ENCODE measurements at regions not wholly inside any gene's neighbourhood (a gene's known extent, or its start where the extent isn't known, plus 50 kb on each side); places are given as distances from the start of the nearest gene placed in this dataset.

GRCh38 chr5:124651663-124652513 is 94.6 kb downstream of the ZNF608 start:
- no peaks in the 10 kb centered on the region for H3K9me3 ChIP-seq (ENCODE audit: control extremely low read depth in 1 of 5, control insufficient read depth in 4 of 5, insufficient read depth in 2 of 5, low read depth in 1 of 5, low read length in 4 of 5)
- 0% methylated on average over 50 of the region's 54 CpGs for WGBS (ENCODE audit: insufficient coverage)
- peak overlapping the region; percentile 9 to 77 (median 67) for H3K4me3 ChIP-seq (ENCODE audit: control insufficient read depth in 1 of 7, extremely low read depth in 1 of 7, insufficient read depth in 4 of 7, low read depth in 2 of 7, low read length in 6 of 7)
- H3K27ac ChIP-seq (ENCODE audit: insufficient read depth in 1 of 2, low read depth in 1 of 2, low read length in 2 of 2, poor library complexity in 1 of 2, severe bottlenecking in 2 of 2), result peak overlapping the region in 1 of 2 experiments; percentile 40
- DNase-seq, result peak; percentile 95 to 99 (median 99)
- peaks cover 0 to 16% (median 8%) of the 10 kb centered on the region in 4 experiments for H3K36me3 ChIP-seq (ENCODE audit: control insufficient read depth in 4 of 4, insufficient read depth in 4 of 4, low read length in 3 of 4)
- CTCF ChIA-PET, result interaction anchor here (1.6 kb wide), 1 partner anchor 17 kb away, joined by 4 read pairs; no protein-coding TSS in a partner anchor
- peaks cover 45 to 70% (median 58%) of the 10 kb centered on the region in 4 experiments for H3K4me1 ChIP-seq (ENCODE audit: control extremely low read depth in 1 of 4, control insufficient read depth in 4 of 4, insufficient read depth in 4 of 4, low read length in 3 of 4)
- POLR2A ChIA-PET, result interaction anchor here (0.6 kb wide), 1 partner anchor 104 kb away, joined by 3 read pairs; no protein-coding TSS in a partner anchor
- H3K27me3 ChIP-seq (replicated peaks in 2 of 5; ENCODE audit: control insufficient read depth in 4 of 5, insufficient read depth in 5 of 5, low read length in 4 of 5), result peaks cover 0 to 14% (median 6%) of the 10 kb centered on the region in 5 experiments

GRCh38 chr5:124650951-124651662 is 95.3 kb downstream of the ZNF608 start:
- Histone ChIP-seq H3K36me3 (ENCODE audit: control insufficient read depth in 4 of 4, insufficient read depth in 4 of 4, low read length in 3 of 4) (peaks cover 0 to 20% (median 9%) of the 10 kb centered on the region in 4 experiments), H3K4me3 (ENCODE audit: control insufficient read depth in 1 of 7, extremely low read depth in 1 of 7, insufficient read depth in 4 of 7, low read depth in 2 of 7, low read length in 6 of 7) (peak overlapping the region; percentile 9 to 77 (median 67)), H3K27me3 (replicated peaks in 2 of 5; ENCODE audit: control insufficient read depth in 4 of 5, insufficient read depth in 5 of 5, low read length in 4 of 5) (peaks cover 3 to 21% (median 9%) of the 10 kb centered on the region in 5 experiments), H3K4me1 (ENCODE audit: control extremely low read depth in 1 of 4, control insufficient read depth in 4 of 4, insufficient read depth in 4 of 4, low read length in 3 of 4) (peaks cover 38 to 66% (median 56%) of the 10 kb centered on the region in 4 experiments), H3K9me3 (ENCODE audit: control extremely low read depth in 1 of 5, control insufficient read depth in 4 of 5, insufficient read depth in 2 of 5, low read depth in 1 of 5, low read length in 4 of 5) (no peaks in the 10 kb centered on the region), H3K27ac (ENCODE audit: insufficient read depth in 1 of 2, low read depth in 1 of 2, low read length in 2 of 2, poor library complexity in 1 of 2, severe bottlenecking in 2 of 2) (no peak overlapping the region)
- no CpG with 5 or more reads among the region's 3 CpGs for WGBS (ENCODE audit: insufficient coverage)
- peak in 1 of 3 donors; percentile 57 for DNase-seq
- CTCF ChIA-PET, result interaction anchor here (1.6 kb wide), 1 partner anchor 18 kb away, joined by 4 read pairs; no protein-coding TSS in a partner anchor
- POLR2A ChIA-PET, result no interaction called here

GRCh38 chr5:124650147-124650561 is 96.3 kb downstream of the ZNF608 start:
- Histone ChIP-seq H3K9me3 (ENCODE audit: control extremely low read depth in 1 of 5, control insufficient read depth in 4 of 5, insufficient read depth in 2 of 5, low read depth in 1 of 5, low read length in 4 of 5) (no peaks in the 10 kb centered on the region), H3K36me3 (ENCODE audit: control insufficient read depth in 4 of 4, insufficient read depth in 4 of 4, low read length in 3 of 4) (peaks cover 0 to 20% (median 9%) of the 10 kb centered on the region in 4 experiments), H3K27ac (ENCODE audit: insufficient read depth in 1 of 2, low read depth in 1 of 2, low read length in 2 of 2, poor library complexity in 1 of 2, severe bottlenecking in 2 of 2) (peak overlapping the region in 1 of 2 experiments; percentile 6), H3K4me1 (ENCODE audit: control extremely low read depth in 1 of 4, control insufficient read depth in 4 of 4, insufficient read depth in 4 of 4, low read length in 3 of 4) (peaks cover 30 to 60% (median 49%) of the 10 kb centered on the region in 4 experiments), H3K4me3 (ENCODE audit: control insufficient read depth in 1 of 7, extremely low read depth in 1 of 7, insufficient read depth in 4 of 7, low read depth in 2 of 7, low read length in 6 of 7) (peak overlapping the region in 6 of 7 experiments; percentile 36 to 71 (median 52)), H3K27me3 (replicated peaks in 2 of 5; ENCODE audit: control insufficient read depth in 4 of 5, insufficient read depth in 5 of 5, low read length in 4 of 5) (peaks cover 3 to 24% (median 9%) of the 10 kb centered on the region in 5 experiments)
- CTCF ChIA-PET, result interaction anchor here (1.6 kb wide), 1 partner anchor 19 kb away, joined by 4 read pairs; no protein-coding TSS in a partner anchor
- DNase-seq, result no peak
- 0% methylated on average over 2 of the region's 4 CpGs for WGBS (ENCODE audit: insufficient coverage)
- POLR2A ChIA-PET, result interaction anchor here (0.5 to 1.0 kb wide), 2 partner anchors 23 to 98 kb away, joined by 3 read pairs; no protein-coding TSS in a partner anchor

GRCh38 chr5:124649491-124650146 is 96.8 kb downstream of the ZNF608 start:
- POLR2A ChIA-PET, result interaction anchor here (0.5 to 1.0 kb wide), 2 partner anchors 24 to 99 kb away, joined by 3 read pairs; no protein-coding TSS in a partner anchor
- DNase-seq, result peak; percentile 96 to 99 (median 99)
- Histone ChIP-seq H3K27me3 (replicated peaks in 2 of 5; ENCODE audit: control insufficient read depth in 4 of 5, insufficient read depth in 5 of 5, low read length in 4 of 5) (peaks cover 3 to 24% (median 9%) of the 10 kb centered on the region in 5 experiments), H3K4me3 (ENCODE audit: control insufficient read depth in 1 of 7, extremely low read depth in 1 of 7, insufficient read depth in 4 of 7, low read depth in 2 of 7, low read length in 6 of 7) (peak overlapping the region in 6 of 7 experiments; percentile 36 to 71 (median 52)), H3K27ac (ENCODE audit: insufficient read depth in 1 of 2, low read depth in 1 of 2, low read length in 2 of 2, poor library complexity in 1 of 2, severe bottlenecking in 2 of 2) (peak overlapping the region in 1 of 2 experiments; percentile 6), H3K4me1 (ENCODE audit: control extremely low read depth in 1 of 4, control insufficient read depth in 4 of 4, insufficient read depth in 4 of 4, low read length in 3 of 4) (peaks cover 30 to 60% (median 48%) of the 10 kb centered on the region in 4 experiments), H3K36me3 (ENCODE audit: control insufficient read depth in 4 of 4, insufficient read depth in 4 of 4, low read length in 3 of 4) (peaks cover 0 to 20% (median 9%) of the 10 kb centered on the region in 4 experiments), H3K9me3 (ENCODE audit: control extremely low read depth in 1 of 5, control insufficient read depth in 4 of 5, insufficient read depth in 2 of 5, low read depth in 1 of 5, low read length in 4 of 5) (no peaks in the 10 kb centered on the region)
- CTCF ChIA-PET, result interaction anchor here (2.1 kb wide), 1 partner anchor 14 kb away, joined by 9 read pairs; no protein-coding TSS in a partner anchor
- 0% methylated on average over 2 of the region's 11 CpGs for WGBS (ENCODE audit: insufficient coverage)

- peaks cover 0 to 24% (median 10%) of the 10 kb centered on the region in 4 experiments for H3K36me3 ChIP-seq (ENCODE audit: control insufficient read depth in 4 of 4, insufficient read depth in 4 of 4, low read length in 3 of 4)
- ChIA-PET CTCF (interaction anchor here (2.1 kb wide), 1 partner anchor 13 kb away, joined by 9 read pairs; no protein-coding TSS in a partner anchor), POLR2A (interaction anchor here (1.0 kb wide), 1 partner anchor 99 kb away, joined by 3 read pairs; no protein-coding TSS in a partner anchor)
- peaks cover 30 to 55% (median 48%) of the 10 kb centered on the region in 4 experiments for H3K4me1 ChIP-seq (ENCODE audit: control extremely low read depth in 1 of 4, control insufficient read depth in 4 of 4, insufficient read depth in 4 of 4, low read length in 3 of 4)
- H3K27ac ChIP-seq (ENCODE audit: insufficient read depth in 1 of 2, low read depth in 1 of 2, low read length in 2 of 2, poor library complexity in 1 of 2, severe bottlenecking in 2 of 2), result no peak overlapping the region
- peak in 1 of 3 donors; percentile 12 for DNase-seq
- WGBS (ENCODE audit: insufficient coverage), result 100% methylated on average over 3 of the region's 9 CpGs
- H3K4me3 ChIP-seq (ENCODE audit: control insufficient read depth in 1 of 7, extremely low read depth in 1 of 7, insufficient read depth in 4 of 7, low read depth in 2 of 7, low read length in 6 of 7), result peak overlapping the region in 1 of 7 experiments; percentile 41
- peaks cover 3 to 24% (median 9%) of the 10 kb centered on the region in 5 experiments for H3K27me3 ChIP-seq (replicated peaks in 2 of 5; ENCODE audit: control insufficient read depth in 4 of 5, insufficient read depth in 5 of 5, low read length in 4 of 5)
- H3K9me3 ChIP-seq (ENCODE audit: control extremely low read depth in 1 of 5, control insufficient read depth in 4 of 5, insufficient read depth in 2 of 5, low read depth in 1 of 5, low read length in 4 of 5), result no peaks in the 10 kb centered on the region
Measured at GRCh38 chr5:124648902-124649467, 97.5 kb downstream of the ZNF608 start.

GRCh38 chr5:124647352-124647751 is 99.1 kb downstream of the ZNF608 start:
- ChIA-PET CTCF (interaction anchor here (1.1 to 2.1 kb wide), 2 partner anchors 12 to 101 kb away, joined by 3 to 9 read pairs; no protein-coding TSS in a partner anchor), POLR2A (no interaction called here)
- DNase-seq, result no peak
- H3K27ac ChIP-seq (ENCODE audit: insufficient read depth in 1 of 2, low read depth in 1 of 2, low read length in 2 of 2, poor library complexity in 1 of 2, severe bottlenecking in 2 of 2), result no peak overlapping the region
- peaks cover 2 to 37% (median 14%) of the 10 kb centered on the region in 4 experiments for H3K36me3 ChIP-seq (ENCODE audit: control insufficient read depth in 4 of 4, insufficient read depth in 4 of 4, low read length in 3 of 4)
- H3K9me3 ChIP-seq (ENCODE audit: control extremely low read depth in 1 of 5, control insufficient read depth in 4 of 5, insufficient read depth in 2 of 5, low read depth in 1 of 5, low read length in 4 of 5), result no peaks in the 10 kb centered on the region
- WGBS (ENCODE audit: insufficient coverage), result 95% methylated on average over 8 of the region's 8 CpGs
- no peak overlapping the region for H3K4me3 ChIP-seq (ENCODE audit: control insufficient read depth in 1 of 7, extremely low read depth in 1 of 7, insufficient read depth in 4 of 7, low read depth in 2 of 7, low read length in 6 of 7)
- H3K4me1 ChIP-seq (ENCODE audit: control extremely low read depth in 1 of 4, control insufficient read depth in 4 of 4, insufficient read depth in 4 of 4, low read length in 3 of 4), result peaks cover 20 to 39% (median 38%) of the 10 kb centered on the region in 4 experiments
- H3K27me3 ChIP-seq (replicated peaks in 2 of 5; ENCODE audit: control insufficient read depth in 4 of 5, insufficient read depth in 5 of 5, low read length in 4 of 5), result peaks cover 3 to 24% (median 9%) of the 10 kb centered on the region in 5 experiments

Measured in common myeloid progenitor, CD34-positive (primary cell).